UCSD-AML1 (cell line): ENCODE measurements at regions not wholly inside any gene's neighbourhood (a gene's known extent, or its start where the extent isn't known, plus 50 kb on each side); places are given as distances from the start of the nearest gene placed in this dataset.
"Not testable (repeated sequence)": the region's sequence is repeated elsewhere in the genome, so short reads cannot be mapped to it uniquely, and the experiment has no call there.

Source experiments
- DNase-seq: peaks from one replicate; lab custom pipeline; 2025; ENCODE audit not compliant: unreplicated experiment; lab: John Stamatoyannopoulos, UW

- DNase-seq: no peak
Observed at GRCh38 chr1:214141486-214141885, 139.5 kb upstream of the SMYD2 start.

- DNase-seq: no peak
Observed at GRCh38 chr1:214143006-214143992, 137.7 kb upstream of the SMYD2 start.

- DNase-seq: not testable (repeated sequence)
Observed at GRCh38 chr1:214144521-214144920, 136.4 kb upstream of the SMYD2 start.

- DNase-seq: no peak
Observed at GRCh38 chr1:214146523-214146922, 134.4 kb upstream of the SMYD2 start.

GRCh38 chr1:214154596-214155292, 126.2 kb upstream of the SMYD2 start:
- no peak for DNase-seq

GRCh38 chr1:214155987-214156625, 124.9 kb upstream of the SMYD2 start:
- no peak for DNase-seq

GRCh38 chr1:214164173-214164572, 116.8 kb upstream of the SMYD2 start:
- DNase-seq: no peak

- no peak for DNase-seq
Observed at GRCh38 chr1:214165850-214166374, 115.0 kb upstream of the SMYD2 start.

GRCh38 chr1:214174508-214175199, 106.3 kb upstream of the SMYD2 start:
- no peak for DNase-seq

- DNase-seq: no peak
Observed at GRCh38 chr1:214178102-214178501, 102.9 kb upstream of the SMYD2 start.

- DNase-seq: no peak
Observed at GRCh38 chr1:214184992-214185391, 96.0 kb upstream of the SMYD2 start.

- DNase-seq: no peak
Observed at GRCh38 chr1:214186103-214186824, 94.7 kb upstream of the SMYD2 start.

GRCh38 chr1:214187121-214187900, 93.6 kb upstream of the SMYD2 start:
- DNase-seq: no peak

GRCh38 chr1:214187933-214188332, 93.0 kb upstream of the SMYD2 start:
- no peak for DNase-seq

- DNase-seq: no peak
Observed at GRCh38 chr1:214188835-214189234, 92.1 kb upstream of the SMYD2 start.

- no peak for DNase-seq
Observed at GRCh38 chr1:214192825-214193643, 87.9 kb upstream of the SMYD2 start.

- no peak for DNase-seq
Observed at GRCh38 chr1:214193691-214194090, 87.3 kb upstream of the SMYD2 start.

- DNase-seq: no peak
Observed at GRCh38 chr1:214198571-214198970, 82.4 kb upstream of the SMYD2 start.
